Neural cell (in vitro differentiated cells): ENCODE measurements at regions not wholly inside any gene's neighbourhood (a gene's known extent, or its start where the extent isn't known, plus 50 kb on each side); places are given as distances from the start of the nearest gene placed in this dataset.

Source experiments
- H2AFZ ChIP-seq: fragments of 200-600, 300-800 bp; sonication (generic), shearing (Covaris generic); 2 replicates; pipeline ENCODE4 v1.6.0; 2014; ENCODE audit warnings: low read depth, mild to moderate bottlenecking, antibody characterized with exemption, low read length, moderate library complexity
- H3F3A ChIP-seq: fragments of 200-600 bp; shearing (Covaris generic); 2 replicates; pipeline ENCODE4 v1.6.1; 2016; ENCODE audit warnings: mild to moderate bottlenecking, moderate library complexity, mixed read lengths, antibody characterized with exemption, low read length; ENCODE audit not compliant: insufficient read depth, poor library complexity, severe bottlenecking
- H3K27ac ChIP-seq: fragments of 200-600, 300-800 bp; sonication (generic), shearing (Covaris generic); 2 replicates; pipeline ENCODE4 v1.5.1; 2014; ENCODE audit warnings: mild to moderate bottlenecking, low read length, moderate library complexity
- H3K27me3 ChIP-seq: fragments of 300-800, 200-600 bp; sonication (generic), shearing (Covaris generic); 2 replicates; pipeline ENCODE4 v1.6.0; 2014; ENCODE audit warnings: mild to moderate bottlenecking, low read depth, low read length, moderate library complexity; ENCODE audit not compliant: insufficient read depth
- H3K36me3 ChIP-seq: fragments of 300-800, 200-600 bp; sonication (generic), shearing (Covaris generic); 2 replicates; pipeline ENCODE4 v1.5.1; 2014; ENCODE audit warnings: mild to moderate bottlenecking, antibody characterized with exemption, low read length, moderate library complexity; ENCODE audit not compliant: insufficient read depth
- H3K4me2 ChIP-seq: fragments of 300-800, 200-600 bp; sonication (generic), shearing (Covaris generic); 2 replicates; pipeline ENCODE4 v1.6.0; 2014; ENCODE audit warnings: mild to moderate bottlenecking, low read length
- H3K4me3 ChIP-seq: fragments of 300-800, 200-600 bp; sonication (generic), shearing (Covaris generic); 2 replicates; pipeline ENCODE4 v1.5.1; 2014; ENCODE audit warnings: mild to moderate bottlenecking, low read length, moderate library complexity
- H3K79me2 ChIP-seq: fragments of 200-600 bp; shearing (Covaris generic); replicated peaks from 2 replicates; pipeline ENCODE4 v1.6.0; 2014; ENCODE audit warnings: mild to moderate bottlenecking, low read length, moderate library complexity; ENCODE audit not compliant: insufficient read depth
- H3K9ac ChIP-seq: fragments of 300-800, 200-600 bp; sonication (generic), shearing (Covaris generic); 2 replicates; pipeline ENCODE4 v1.6.1; 2016; ENCODE audit warnings: mild to moderate bottlenecking, low read length, mixed read lengths
- H3K9me2 ChIP-seq: fragments of 200-600 bp; shearing (Covaris generic); 2 replicates; pipeline ENCODE4 v1.6.1; 2016; ENCODE audit warnings: mild to moderate bottlenecking, low read length, mixed read lengths; ENCODE audit not compliant: insufficient read depth
- H3K9me3 ChIP-seq: fragments of 200-600, 300-800 bp; sonication (generic), shearing (Covaris generic); 2 replicates; pipeline ENCODE4 v1.6.1; 2016; ENCODE audit warnings: mild to moderate bottlenecking, mixed run types, low read length, moderate library complexity, mixed read lengths
- H4K20me1 ChIP-seq: fragments of 200-600 bp; shearing (Covaris generic); 2 replicates; pipeline ENCODE4 v1.6.1; 2016; ENCODE audit warnings: mild to moderate bottlenecking, mixed run types; ENCODE audit not compliant: insufficient read depth
- CTCF ChIP-seq: fragments of 450-650 bp; IDR thresholded peaks from 2 replicates; pipeline ENCODE4 v1.5.1; 2014; ENCODE audit warnings: antibody characterized with exemption, mild to moderate bottlenecking, moderate library complexity; ENCODE audit not compliant: poor library complexity, severe bottlenecking
- EP300 ChIP-seq: fragments of 450-650 bp; conservative IDR thresholded peaks from 2 replicates; pipeline ENCODE4 v1.6.1; 2014; ENCODE audit warnings: antibody characterized with exemption, mild to moderate bottlenecking, moderate library complexity; ENCODE audit not compliant: poor library complexity, severe bottlenecking
- EZH2 ChIP-seq: fragments of 200-600, 300-800 bp; shearing (Covaris generic), sonication (generic); IDR thresholded peaks from 2 replicates; pipeline ENCODE4 v1.6.1; 2014; ENCODE audit warnings: antibody characterized with exemption, low read length, borderline replicate concordance, mild to moderate bottlenecking; ENCODE audit not compliant: insufficient read depth, poor library complexity, severe bottlenecking
- MXI1 ChIP-seq: fragments of 450-650 bp; conservative IDR thresholded peaks from 2 replicates; pipeline ENCODE4 v1.6.1; 2014; ENCODE audit warnings: antibody characterized with exemption, mild to moderate bottlenecking; ENCODE audit not compliant: poor library complexity, severe bottlenecking
- POLR2AphosphoS5 ChIP-seq: IDR thresholded peaks from 2 replicates; pipeline ENCODE4 v1.6.1; 2012
- RAD21 ChIP-seq: fragments of 450-650 bp; conservative IDR thresholded peaks from 2 replicates; pipeline ENCODE4 v1.6.1; 2014; ENCODE audit warnings: antibody characterized with exemption, mild to moderate bottlenecking, moderate library complexity
- REST ChIP-seq: IDR thresholded peaks from 2 replicates; pipeline ENCODE4 v1.6.1; 2012; ENCODE audit warnings: borderline replicate concordance
- SMC3 ChIP-seq: fragments of 450-650 bp; conservative IDR thresholded peaks from 2 replicates; pipeline ENCODE4 v1.6.1; 2014; ENCODE audit warnings: antibody characterized with exemption, mild to moderate bottlenecking, moderate library complexity; ENCODE audit not compliant: poor library complexity
- TAF1 ChIP-seq: IDR thresholded peaks from 2 replicates; pipeline ENCODE4 v1.6.1; 2012; ENCODE audit warnings: low read depth

DNA sequence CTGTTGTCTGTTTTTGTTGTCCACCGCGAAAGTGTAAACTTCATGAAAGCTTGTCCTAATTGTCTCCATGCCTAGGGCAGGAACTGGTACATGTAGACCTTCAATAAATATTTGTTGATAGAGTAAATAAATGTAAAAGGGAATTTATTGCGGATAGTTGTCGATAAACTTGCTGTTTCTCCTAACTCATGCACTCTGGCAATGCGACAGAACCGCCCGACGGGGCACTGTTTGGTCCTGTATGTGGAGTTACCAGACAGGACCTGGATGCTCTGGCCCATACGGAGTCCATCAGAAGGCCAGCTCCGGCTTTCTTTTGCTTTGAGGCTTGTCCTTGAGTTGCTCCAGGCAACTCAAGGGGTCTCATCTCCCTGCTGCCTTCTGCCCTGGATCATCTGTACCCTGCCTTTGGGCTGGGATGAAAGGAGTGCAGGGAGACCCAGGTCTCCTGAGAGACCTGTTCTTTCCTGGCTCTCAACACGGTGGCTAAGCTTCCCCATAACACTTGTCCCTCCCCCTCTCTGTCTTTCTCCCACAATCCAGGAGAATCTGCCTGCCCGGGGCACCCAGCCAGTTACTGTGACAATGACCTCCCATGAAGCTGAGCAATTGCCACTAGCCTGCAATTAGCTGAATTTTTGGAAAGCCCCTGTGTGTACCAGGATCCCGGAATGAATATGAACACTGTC is 149.5 kb upstream of the PTCH1 start (continued):
- no peak for TF ChIP-seq CTCF

DNA sequence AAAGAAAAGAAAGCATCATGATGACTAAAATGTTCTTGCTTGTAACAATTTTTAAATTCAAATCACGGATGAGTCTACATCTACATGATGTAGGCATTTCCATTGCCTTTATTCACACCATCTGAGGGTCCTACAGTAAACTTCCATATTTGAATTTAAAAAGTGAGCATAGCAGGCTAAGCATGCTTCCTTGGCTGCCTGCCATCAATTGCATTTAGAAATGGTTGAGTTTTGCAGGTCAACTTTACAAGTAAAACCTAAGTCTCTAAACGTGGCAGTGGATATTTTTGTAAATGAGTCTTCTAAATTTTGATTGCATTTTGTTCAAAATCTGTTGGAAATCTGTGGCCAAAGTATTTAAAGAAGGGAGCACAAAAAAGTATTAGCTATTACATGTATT is 136.5 kb upstream of the PTCH1 start:
- no peaks in the 10 kb centered on the region for H3F3A ChIP-seq
- no peak overlapping the region for H2AFZ ChIP-seq
- no peak overlapping the region for H3K9ac ChIP-seq
- H3K4me2 ChIP-seq: no peak overlapping the region
- no peak overlapping the region for H3K27ac ChIP-seq
- H3K27me3 ChIP-seq: no peaks in the 10 kb centered on the region
- no peak overlapping the region for H3K4me3 ChIP-seq
- no peaks in the 10 kb centered on the region for H3K79me2 ChIP-seq
- no peaks in the 10 kb centered on the region for H3K36me3 ChIP-seq
- H4K20me1 ChIP-seq: no peaks in the 10 kb centered on the region
- no peaks in the 10 kb centered on the region for H3K9me3 ChIP-seq
- no peaks in the 10 kb centered on the region for H3K9me2 ChIP-seq
- TF ChIP-seq EP300: no peak
- no peak for TF ChIP-seq EZH2
- no peak for TF ChIP-seq POLR2AphosphoS5
- TF ChIP-seq MXI1: no peak
- no peak for TF ChIP-seq RAD21
- TF ChIP-seq CTCF: no peak
- TF ChIP-seq TAF1: no peak
- no peak for TF ChIP-seq REST
- TF ChIP-seq SMC3: no peak
